DND-41 (cell line): ENCODE measurements at regions not wholly inside any gene's neighbourhood (a gene's known extent, or its start where the extent isn't known, plus 50 kb on each side); places are given as distances from the start of the nearest gene placed in this dataset.

Experiments
- EZH2 ChIP-seq: IDR thresholded peaks from 3 replicates; pipeline ENCODE4 v1.6.1; 2012; ENCODE audit warnings: borderline replicate concordance, low read depth, mild to moderate bottlenecking, moderate library complexity, low read length, inconsistent platforms; ENCODE audit not compliant: severe bottlenecking
- TF ChIP-seq, protein P1 (sequence below): IDR thresholded peaks from 2 replicates; pipeline ENCODE4 v1.5.1; 2012; ENCODE audit warnings: borderline replicate concordance, low read length, moderate library complexity, mild to moderate bottlenecking; ENCODE audit not compliant: poor library complexity, severe bottlenecking; ENCODE audit errors: extremely low read depth

DNA sequence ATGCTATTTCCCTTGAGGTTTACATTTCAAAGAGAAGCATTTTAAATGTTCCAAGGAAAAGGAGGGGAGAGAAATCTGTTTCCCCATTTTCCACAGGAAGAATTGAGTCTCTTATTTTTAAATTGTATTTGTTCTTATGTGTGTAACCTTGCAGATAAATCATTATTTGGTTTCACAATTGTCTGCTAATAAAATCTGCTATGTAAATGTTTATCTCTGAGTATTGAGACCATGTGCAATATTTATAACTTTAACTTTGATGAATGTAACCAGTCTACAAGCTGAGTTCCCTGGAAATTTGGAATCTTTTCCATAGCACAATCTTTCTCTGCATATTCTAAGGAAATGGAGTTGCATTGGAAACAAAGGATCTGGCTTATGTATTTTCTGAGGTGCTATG lies 209.6 kb downstream of the PTBP2 start:
- TF ChIP-seq, protein P1, sequence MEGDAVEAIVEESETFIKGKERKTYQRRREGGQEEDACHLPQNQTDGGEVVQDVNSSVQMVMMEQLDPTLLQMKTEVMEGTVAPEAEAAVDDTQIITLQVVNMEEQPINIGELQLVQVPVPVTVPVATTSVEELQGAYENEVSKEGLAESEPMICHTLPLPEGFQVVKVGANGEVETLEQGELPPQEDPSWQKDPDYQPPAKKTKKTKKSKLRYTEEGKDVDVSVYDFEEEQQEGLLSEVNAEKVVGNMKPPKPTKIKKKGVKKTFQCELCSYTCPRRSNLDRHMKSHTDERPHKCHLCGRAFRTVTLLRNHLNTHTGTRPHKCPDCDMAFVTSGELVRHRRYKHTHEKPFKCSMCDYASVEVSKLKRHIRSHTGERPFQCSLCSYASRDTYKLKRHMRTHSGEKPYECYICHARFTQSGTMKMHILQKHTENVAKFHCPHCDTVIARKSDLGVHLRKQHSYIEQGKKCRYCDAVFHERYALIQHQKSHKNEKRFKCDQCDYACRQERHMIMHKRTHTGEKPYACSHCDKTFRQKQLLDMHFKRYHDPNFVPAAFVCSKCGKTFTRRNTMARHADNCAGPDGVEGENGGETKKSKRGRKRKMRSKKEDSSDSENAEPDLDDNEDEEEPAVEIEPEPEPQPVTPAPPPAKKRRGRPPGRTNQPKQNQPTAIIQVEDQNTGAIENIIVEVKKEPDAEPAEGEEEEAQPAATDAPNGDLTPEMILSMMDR: no peak
- no peak for TF ChIP-seq EZH2
